ENCODE measurements at regions not wholly inside any gene's neighbourhood (a gene's known extent, or its start where the extent isn't known, plus 50 kb on each side); places are given as distances from the start of the nearest gene placed in this dataset.
"Not testable (repeated sequence)": the region's sequence is repeated elsewhere in the genome, so short reads cannot be mapped to it uniquely, and the experiment has no call there.

- no CpG with 5 or more reads among the region's 37 CpGs for WGBS, 2 experiments (ENCODE audit: extremely low coverage in 1 of 2, insufficient coverage in 1 of 2, insufficient read length in 1 of 2, insufficient replicate concordance in 2 of 2, low coverage in 1 of 2, low lambda C conversion rate in 2 of 2, missing lambda C conversion rate in 1 of 2)
Observed at GRCh38 chr17:43299300-43300076, 65.7 kb upstream of the RNU2-1 start.

GRCh38 chr17:43289670-43290069, 55.9 kb upstream of the RNU2-1 start:
- H4K8ac ChIP-seq (ENCODE audit: extremely low read depth, insufficient read depth, low read length); H3K36me3 ChIP-seq (ENCODE audit: control insufficient read depth in 2 of 4, insufficient read depth in 4 of 4, low read length in 3 of 4); H3K14ac ChIP-seq (ENCODE audit: insufficient read length); CTCF ChIA-PET (ENCODE audit: partially characterized antibody); H3K27me3 ChIP-seq (replicated peaks in 1 of 4; ENCODE audit: control insufficient read depth in 3 of 4, extremely low read depth in 1 of 4, insufficient read depth in 3 of 4, low read length in 3 of 4); H3K9ac ChIP-seq (replicated peaks in 1 of 4; ENCODE audit: extremely low read depth in 1 of 4, low read depth in 3 of 4, low read length in 3 of 4); H4K5ac ChIP-seq (ENCODE audit: insufficient read length, low read depth, low read length); H3K4me3 ChIP-seq (ENCODE audit: extremely low read depth in 1 of 4, insufficient read depth in 2 of 4, low read depth in 3 of 4, low read length in 4 of 4); H3K79me1 ChIP-seq (ENCODE audit: low read depth, low read length); POLR2A ChIA-PET (ENCODE audit: partially characterized antibody); H2BK5ac ChIP-seq (ENCODE audit: low read depth, low read length); H3K4ac ChIP-seq (replicated peaks; ENCODE audit: insufficient read length, low read depth, low read length); H2AK5ac ChIP-seq (ENCODE audit: low read depth, low read length); H3K79me2 ChIP-seq (ENCODE audit: control insufficient read depth in 1 of 2, insufficient read depth in 2 of 2, low read length in 2 of 2); H2BK15ac ChIP-seq (ENCODE audit: low read length); H4K20me1 ChIP-seq (replicated peaks in 1 of 2; ENCODE audit: control insufficient read depth in 1 of 2, insufficient read depth in 2 of 2, low read length in 2 of 2); H3K56ac ChIP-seq (replicated peaks; ENCODE audit: insufficient read length, low read depth, low read length); H3K4me2 ChIP-seq (ENCODE audit: insufficient read depth in 1 of 2, low read depth in 2 of 2, low read length in 2 of 2); H3K23ac ChIP-seq (ENCODE audit: insufficient read length); H3K23me2 ChIP-seq (ENCODE audit: low read depth, low read length); H3K18ac ChIP-seq (ENCODE audit: extremely low read depth, low read length); H3K9me3 ChIP-seq (ENCODE audit: insufficient read depth in 2 of 2, low read depth in 1 of 2, low read length in 1 of 2); H4K91ac ChIP-seq (replicated peaks; ENCODE audit: insufficient read length, low read length); H2AFZ ChIP-seq (ENCODE audit: low read length); H3K27ac ChIP-seq (ENCODE audit: low read depth, low read length); H2BK120ac ChIP-seq (replicated peaks; ENCODE audit: low read depth, low read length); FAIRE-seq; H2BK20ac ChIP-seq (ENCODE audit: low read length); H2BK12ac ChIP-seq (ENCODE audit: low read depth, low read length); H3K4me1 ChIP-seq (replicated peaks in 1 of 4; ENCODE audit: control insufficient read depth in 3 of 4, insufficient read depth in 4 of 4, low read length in 3 of 4); DNase-seq (ENCODE audit: low read depth in 1 of 2, low spot score in 2 of 2): not testable (repeated sequence)
- no CpG with 5 or more reads among the region's 11 CpGs for WGBS, 2 experiments (ENCODE audit: extremely low coverage in 1 of 2, insufficient coverage in 1 of 2, insufficient read length in 1 of 2, insufficient replicate concordance in 2 of 2, low coverage in 1 of 2, low lambda C conversion rate in 2 of 2, missing lambda C conversion rate in 1 of 2)

More at GRCh38 chr17:43299300-43300076, 65.7 kb upstream of the RNU2-1 start:
- H3K56ac ChIP-seq (replicated peaks; ENCODE audit: insufficient read length, low read depth, low read length); H3K79me2 ChIP-seq (ENCODE audit: control insufficient read depth in 1 of 2, insufficient read depth in 2 of 2, low read length in 2 of 2); H3K79me1 ChIP-seq (ENCODE audit: low read depth, low read length); H3K23me2 ChIP-seq (ENCODE audit: low read depth, low read length); H3K23ac ChIP-seq (ENCODE audit: insufficient read length); H2AFZ ChIP-seq (ENCODE audit: low read length); H2BK5ac ChIP-seq (ENCODE audit: low read depth, low read length); CTCF ChIA-PET (ENCODE audit: partially characterized antibody); H3K27me3 ChIP-seq (replicated peaks in 1 of 4; ENCODE audit: control insufficient read depth in 3 of 4, extremely low read depth in 1 of 4, insufficient read depth in 3 of 4, low read length in 3 of 4); H4K20me1 ChIP-seq (replicated peaks in 1 of 2; ENCODE audit: control insufficient read depth in 1 of 2, insufficient read depth in 2 of 2, low read length in 2 of 2); H3K4me2 ChIP-seq (ENCODE audit: insufficient read depth in 1 of 2, low read depth in 2 of 2, low read length in 2 of 2); H2BK15ac ChIP-seq (ENCODE audit: low read length); H3K18ac ChIP-seq (ENCODE audit: extremely low read depth, low read length); H4K8ac ChIP-seq (ENCODE audit: extremely low read depth, insufficient read depth, low read length); H3K14ac ChIP-seq (ENCODE audit: insufficient read length); H4K5ac ChIP-seq (ENCODE audit: insufficient read length, low read depth, low read length); H3K9ac ChIP-seq (replicated peaks in 1 of 4; ENCODE audit: extremely low read depth in 1 of 4, low read depth in 3 of 4, low read length in 3 of 4); FAIRE-seq; POLR2A ChIA-PET (ENCODE audit: partially characterized antibody); H3K4me3 ChIP-seq (ENCODE audit: extremely low read depth in 1 of 4, insufficient read depth in 2 of 4, low read depth in 3 of 4, low read length in 4 of 4); H2BK120ac ChIP-seq (replicated peaks; ENCODE audit: low read depth, low read length); H3K4ac ChIP-seq (replicated peaks; ENCODE audit: insufficient read length, low read depth, low read length); DNase-seq (ENCODE audit: low read depth in 1 of 2, low spot score in 2 of 2); H2BK20ac ChIP-seq (ENCODE audit: low read length); H3K27ac ChIP-seq (ENCODE audit: low read depth, low read length); H4K91ac ChIP-seq (replicated peaks; ENCODE audit: insufficient read length, low read length); H3K9me3 ChIP-seq (ENCODE audit: insufficient read depth in 2 of 2, low read depth in 1 of 2, low read length in 1 of 2); H3K4me1 ChIP-seq (replicated peaks in 1 of 4; ENCODE audit: control insufficient read depth in 3 of 4, insufficient read depth in 4 of 4, low read length in 3 of 4); H2BK12ac ChIP-seq (ENCODE audit: low read depth, low read length); H2AK5ac ChIP-seq (ENCODE audit: low read depth, low read length); H3K36me3 ChIP-seq (ENCODE audit: control insufficient read depth in 2 of 4, insufficient read depth in 4 of 4, low read length in 3 of 4): not testable (repeated sequence)

All from H1 (cell line).